ENCODE measurements at regions not wholly inside any gene's neighbourhood (a gene's known extent, or its start where the extent isn't known, plus 50 kb on each side); places are given as distances from the start of the nearest gene placed in this dataset.

DNA sequence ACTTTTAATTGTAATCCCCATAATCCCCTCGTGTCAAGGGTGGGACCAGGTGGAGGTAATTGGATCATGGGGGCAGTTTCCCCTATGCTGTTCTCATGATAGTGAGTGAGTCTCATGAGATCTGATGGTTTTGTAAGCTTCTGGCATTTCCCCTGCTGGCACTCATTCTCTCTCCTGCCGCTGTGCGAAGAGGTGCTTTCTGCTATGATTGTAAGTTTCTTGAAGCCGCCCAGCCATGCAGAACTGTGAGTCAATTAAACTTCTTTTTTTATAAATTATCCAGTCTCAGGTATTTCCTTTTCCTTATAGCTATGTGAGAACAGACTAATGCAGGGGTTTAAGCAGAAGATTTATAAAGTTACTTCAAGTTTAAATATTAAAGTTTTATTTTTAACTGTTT is 655.2 kb downstream of the EPHA4 start:
- DNase-seq (ENCODE audit: low spot score), result no peak

DNA sequence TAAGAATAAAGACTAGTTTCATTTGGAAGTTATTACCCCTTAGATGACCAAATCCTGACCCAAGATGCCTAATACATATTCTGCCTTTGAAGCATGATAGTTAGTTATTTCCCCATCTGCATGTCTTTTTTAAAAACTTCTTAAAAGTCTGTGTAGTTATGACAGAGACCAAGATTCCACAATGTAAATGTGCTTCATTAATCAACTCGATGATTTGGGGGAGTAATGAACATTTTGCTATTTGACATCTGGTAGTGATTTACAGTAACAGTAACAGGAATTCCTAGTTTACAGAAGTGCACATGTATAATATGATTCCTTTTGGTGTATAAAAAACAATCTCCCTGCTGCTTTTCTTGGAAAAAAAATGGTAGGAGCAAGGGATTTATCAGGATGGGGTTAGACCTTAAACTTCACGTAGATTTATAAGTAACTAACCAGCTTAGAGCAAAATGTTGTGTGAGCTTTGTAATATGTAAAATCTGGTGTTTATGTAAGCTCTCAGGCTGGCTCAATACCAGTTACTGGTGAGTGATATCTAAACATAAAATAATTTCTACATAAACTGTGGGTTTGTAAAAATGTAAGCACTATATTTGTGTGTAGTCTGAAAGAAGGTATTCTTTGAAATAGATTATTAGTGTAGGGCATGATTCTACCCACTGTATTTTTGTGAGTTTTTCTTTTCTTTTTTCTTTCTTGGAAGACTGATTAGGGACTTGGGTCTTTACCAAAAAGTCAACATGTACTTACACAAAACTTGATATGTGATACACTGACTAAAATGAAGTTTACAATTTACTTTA is 641.6 kb downstream of the EPHA4 start:
- DNase-seq (ENCODE audit: low spot score), result no peak

DNA sequence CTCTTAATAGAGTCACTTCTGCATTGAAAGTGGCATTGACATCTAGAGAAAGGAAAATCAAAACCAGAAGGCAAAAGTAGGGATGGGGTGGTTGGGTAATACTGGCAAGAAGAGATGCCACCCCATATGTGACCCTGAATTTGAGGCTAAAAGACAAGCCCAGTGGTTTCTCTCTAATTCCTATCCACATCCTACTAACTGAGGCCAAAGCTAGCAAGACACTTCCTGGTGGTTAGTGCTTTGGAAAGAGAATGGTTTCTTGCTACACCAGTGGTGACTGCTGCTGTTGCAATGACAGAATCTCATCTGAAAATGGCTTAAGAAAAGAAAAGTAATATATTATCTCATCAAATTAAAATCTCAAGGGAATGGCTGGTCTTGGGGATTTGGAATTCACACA is 640.6 kb downstream of the EPHA4 start:
- no peak for DNase-seq (ENCODE audit: low spot score)

DNA sequence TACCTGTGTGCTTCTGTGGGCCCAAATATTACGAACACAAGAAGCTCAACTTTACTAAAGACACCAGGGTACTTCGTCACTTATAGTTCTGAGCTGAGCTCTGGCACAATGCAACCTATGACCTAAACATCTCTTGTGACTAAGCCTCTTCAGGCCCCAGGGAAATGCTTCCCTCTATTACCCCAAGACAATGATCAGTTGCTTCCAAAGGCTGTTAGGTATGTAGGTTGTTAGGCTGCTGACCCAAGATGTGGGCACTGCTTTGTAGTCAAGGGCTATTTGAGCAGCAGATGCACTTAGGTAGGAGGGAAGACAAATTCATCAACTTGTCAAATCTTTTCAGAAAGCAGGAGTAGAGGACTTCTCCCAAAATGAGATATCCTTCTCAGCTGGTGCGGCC is 640.1 kb downstream of the EPHA4 start:
- no peak for DNase-seq (ENCODE audit: low spot score)

DNA sequence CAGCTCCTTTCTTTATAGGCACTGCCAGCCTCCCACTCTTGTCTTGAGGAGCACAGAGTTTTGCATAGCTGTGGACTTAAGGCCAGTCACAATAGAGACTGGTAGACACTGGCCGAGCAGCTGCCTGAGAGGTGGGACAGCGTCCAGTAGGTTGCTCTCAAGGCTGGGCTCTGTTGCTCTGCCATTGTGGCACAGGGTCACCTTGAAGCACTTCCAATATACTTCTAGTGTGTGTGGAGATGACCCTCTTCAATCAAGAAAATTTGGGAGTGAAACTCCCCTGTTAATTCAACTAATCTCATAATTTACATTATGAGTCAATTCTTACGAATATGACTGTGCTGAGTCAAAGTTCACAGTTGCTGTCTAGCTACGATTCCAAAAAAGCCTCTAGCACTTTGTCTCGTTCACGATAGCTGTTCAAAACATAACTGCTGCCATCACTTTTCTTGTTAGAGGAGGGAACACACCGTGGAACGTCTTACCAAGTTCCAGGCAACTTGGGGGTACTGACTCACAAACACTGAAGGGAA is 636.2 kb downstream of the EPHA4 start:
- no peak for DNase-seq (ENCODE audit: low spot score)

DNA sequence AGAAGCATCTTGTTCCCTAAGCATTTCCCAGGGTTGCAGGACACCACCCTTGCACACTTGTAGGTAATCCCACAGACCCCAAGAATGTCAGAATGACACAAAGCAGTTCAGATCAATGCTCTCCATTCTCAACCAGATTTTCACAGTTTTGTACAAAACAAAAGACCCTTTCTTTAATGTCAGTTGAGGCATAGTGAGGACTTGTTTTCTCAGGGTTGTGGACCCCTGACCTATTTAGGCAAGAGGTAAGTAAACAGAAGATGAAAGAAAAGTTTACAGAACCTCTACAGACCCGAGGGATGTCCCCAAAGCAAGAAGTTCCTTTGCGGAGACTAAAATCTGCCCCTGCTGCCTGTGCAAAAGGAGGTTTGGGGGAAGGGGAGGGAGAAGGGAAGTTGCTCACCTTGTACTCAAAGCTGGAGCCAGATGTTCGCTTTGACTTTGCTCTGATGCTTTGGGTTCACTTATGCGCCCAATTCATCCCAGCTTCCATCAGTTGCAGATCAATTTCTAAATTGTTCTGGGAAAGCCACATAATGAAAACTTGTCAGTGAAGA is 635.4 kb downstream of the EPHA4 start:
- no peak for DNase-seq (ENCODE audit: low spot score)

DNA sequence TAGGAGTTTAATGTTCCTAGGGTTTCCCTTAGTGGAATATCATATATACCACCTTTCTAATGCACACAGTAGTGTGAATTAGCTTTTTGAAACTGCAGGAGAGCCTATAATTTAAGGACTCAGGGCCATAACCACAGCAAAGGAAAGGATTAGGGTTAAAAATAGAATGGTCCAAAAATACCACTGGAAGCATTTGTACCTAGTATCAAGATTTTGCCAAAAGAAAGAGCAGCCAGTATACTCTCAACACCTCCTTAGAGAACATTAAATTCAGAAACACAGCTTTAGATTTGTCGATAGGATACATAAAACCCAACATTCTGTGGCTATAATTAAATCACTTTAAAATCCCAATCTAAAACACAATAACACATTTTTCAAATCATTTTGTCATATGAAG is 634.9 kb downstream of the EPHA4 start:
- DNase-seq (ENCODE audit: low spot score), result no peak

DNA sequence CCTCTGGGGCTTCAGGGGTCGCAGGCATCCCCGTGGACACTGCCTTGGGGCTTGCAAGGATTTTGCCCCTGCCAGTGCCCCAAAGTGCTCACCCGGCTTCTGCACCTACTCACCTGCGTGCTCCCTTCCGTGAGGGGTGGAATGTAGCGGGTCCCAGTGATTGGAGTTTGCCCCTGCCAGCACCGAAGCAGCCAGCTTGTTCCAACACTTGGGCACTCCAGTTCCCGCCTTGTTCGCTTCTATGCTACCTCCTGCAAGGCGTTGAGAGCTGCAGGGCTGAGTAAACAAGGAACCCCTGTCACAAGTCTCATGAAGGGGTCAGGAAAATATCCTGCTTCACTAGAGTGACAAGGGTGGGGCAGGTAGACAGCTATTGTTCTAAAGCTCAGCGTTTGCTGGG is 631.5 kb downstream of the EPHA4 start:
- DNase-seq (ENCODE audit: low spot score), result no peak

DNA sequence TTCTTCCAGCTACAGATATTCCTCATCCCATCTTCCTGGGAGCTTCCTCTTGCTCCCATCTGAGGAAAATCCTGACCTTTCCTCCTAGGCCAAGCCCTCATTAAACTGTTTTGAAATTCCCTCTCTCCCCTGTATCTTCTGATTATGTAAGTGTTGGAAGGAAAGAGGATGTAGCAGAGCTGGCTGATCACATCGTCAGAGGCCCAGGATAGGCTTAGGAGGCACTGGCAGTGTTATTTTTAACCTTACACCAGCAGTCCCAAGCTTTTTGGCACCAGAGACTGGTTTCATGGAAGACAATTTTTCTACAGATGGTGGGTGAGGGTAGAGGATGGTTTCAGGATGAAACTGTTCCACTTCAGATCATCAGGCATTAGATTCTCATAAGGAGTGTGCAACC is 630.4 kb downstream of the EPHA4 start:
- no peak for DNase-seq (ENCODE audit: low spot score)

DNA sequence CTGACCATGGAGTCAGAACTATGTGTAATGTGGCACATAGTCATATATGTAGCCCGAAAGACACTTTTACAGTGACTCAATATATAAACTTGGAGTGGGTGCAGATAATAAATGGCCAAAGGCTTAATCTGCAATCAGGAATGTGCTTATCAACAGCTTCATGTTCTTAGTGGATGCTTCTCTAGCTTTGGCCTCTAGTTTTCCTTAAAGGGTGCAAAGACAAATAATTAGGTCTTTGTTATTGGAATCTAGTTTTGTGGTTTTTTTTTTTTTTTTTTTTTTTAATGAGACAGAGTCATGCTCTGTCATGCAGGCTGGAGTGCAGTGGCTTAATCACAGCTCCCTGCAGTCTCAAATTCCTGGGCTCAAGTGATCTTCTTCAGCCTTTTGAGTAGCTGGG is 625.6 kb downstream of the EPHA4 start:
- DNase-seq (ENCODE audit: low spot score), result no peak

DNA sequence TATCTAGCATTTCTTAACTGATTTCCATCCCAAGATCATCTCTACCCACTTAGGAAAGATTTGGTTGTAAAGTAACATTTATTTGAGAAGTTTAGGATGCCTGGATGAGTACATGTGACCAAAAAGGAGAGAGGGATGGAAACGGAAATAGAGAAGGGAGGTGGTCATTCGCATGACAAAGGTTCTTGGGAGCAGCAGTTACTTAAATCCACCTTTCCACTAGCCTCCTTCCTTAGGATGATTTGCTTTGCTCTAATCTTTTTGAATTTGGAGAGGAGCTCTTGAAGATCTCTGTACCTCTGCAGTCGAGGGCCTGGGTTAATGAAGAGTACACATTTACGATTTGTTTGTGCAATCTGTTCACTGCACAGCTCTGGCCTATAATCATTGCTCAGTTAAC is 623.5 kb downstream of the EPHA4 start:
- no peak for DNase-seq (ENCODE audit: low spot score)

DNA sequence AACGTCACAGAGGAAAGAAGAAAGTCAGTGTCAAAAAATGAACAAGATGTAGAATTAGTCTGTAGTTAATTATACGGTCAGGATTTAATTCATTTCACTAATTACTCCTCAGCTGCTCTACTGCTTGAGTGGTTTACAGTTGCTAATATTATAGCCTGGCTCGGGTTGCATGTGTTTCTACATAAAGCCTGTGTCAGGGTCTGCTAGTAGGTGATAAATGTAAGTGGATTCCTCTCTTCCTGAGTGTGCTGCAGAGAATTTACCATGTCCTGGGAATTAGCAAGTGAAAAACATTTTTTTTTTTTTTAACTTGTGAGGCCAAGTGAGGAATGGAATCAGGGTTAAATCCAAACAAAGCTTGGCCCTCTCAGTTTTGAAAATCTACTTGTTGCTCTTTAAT is 622.6 kb downstream of the EPHA4 start:
- no peak for DNase-seq (ENCODE audit: low spot score)

DNA sequence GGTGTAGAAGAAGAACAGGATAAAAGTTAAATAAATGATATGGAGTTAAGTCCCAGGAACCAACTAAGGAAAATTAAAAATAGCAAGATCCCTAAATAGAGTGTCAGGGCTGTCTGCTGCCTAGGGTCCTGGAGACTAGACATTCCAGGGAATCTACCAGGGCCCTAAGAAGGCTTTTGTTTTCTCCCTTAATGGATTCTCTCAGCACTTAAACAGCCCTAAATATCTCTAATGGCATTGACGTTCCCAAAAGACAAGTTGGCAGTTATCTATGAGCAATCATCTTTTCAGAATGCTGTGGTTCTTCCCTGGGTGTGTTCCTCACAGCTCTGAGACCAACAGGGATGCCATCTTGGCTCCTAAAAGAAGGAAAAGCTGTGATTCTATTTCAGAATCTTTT is 616.3 kb downstream of the EPHA4 start:
- DNase-seq (ENCODE audit: low spot score), result no peak

DNA sequence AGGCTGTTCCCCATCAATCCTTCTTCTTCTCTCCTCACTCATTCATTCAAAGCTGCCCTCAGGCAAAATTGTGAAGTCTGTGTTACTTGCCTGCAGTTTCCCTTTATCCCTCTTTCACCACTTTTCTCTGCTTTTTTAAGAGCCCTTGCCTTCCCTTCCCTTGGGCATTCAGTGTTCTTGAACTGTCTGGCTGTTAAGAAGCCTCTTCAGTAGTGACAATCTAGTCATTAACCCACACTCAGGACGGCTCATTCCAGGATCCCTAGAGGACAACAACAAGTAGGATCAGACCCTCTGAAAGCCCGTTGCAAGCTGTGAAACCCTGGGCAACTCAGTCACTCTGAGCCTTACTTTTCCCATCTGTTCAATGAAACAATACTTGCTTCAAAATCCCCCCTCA is 615.7 kb downstream of the EPHA4 start:
- no peak for DNase-seq (ENCODE audit: low spot score)

DNA sequence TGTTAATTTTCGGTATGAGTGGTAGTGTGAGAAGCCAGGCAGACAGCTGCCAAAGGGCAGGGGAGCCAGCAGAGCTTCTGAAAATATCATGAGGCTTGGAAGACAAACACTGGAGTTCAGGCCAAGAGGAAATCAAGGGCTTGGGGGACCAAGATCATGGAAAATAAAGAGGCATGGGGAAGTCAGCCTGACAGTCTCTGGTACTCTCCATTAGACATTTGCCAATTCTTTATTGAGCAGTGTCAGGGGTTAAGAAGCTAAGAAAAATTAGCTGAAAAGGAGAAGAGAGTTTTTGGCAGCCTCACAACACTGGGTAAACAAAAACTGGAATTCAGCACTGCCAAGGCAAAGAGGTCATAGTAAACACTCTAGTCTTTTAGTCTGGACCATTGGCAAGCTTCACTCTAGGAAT is 612.7 kb downstream of the EPHA4 start:
- DNase-seq (ENCODE audit: low spot score), result no peak

DNA sequence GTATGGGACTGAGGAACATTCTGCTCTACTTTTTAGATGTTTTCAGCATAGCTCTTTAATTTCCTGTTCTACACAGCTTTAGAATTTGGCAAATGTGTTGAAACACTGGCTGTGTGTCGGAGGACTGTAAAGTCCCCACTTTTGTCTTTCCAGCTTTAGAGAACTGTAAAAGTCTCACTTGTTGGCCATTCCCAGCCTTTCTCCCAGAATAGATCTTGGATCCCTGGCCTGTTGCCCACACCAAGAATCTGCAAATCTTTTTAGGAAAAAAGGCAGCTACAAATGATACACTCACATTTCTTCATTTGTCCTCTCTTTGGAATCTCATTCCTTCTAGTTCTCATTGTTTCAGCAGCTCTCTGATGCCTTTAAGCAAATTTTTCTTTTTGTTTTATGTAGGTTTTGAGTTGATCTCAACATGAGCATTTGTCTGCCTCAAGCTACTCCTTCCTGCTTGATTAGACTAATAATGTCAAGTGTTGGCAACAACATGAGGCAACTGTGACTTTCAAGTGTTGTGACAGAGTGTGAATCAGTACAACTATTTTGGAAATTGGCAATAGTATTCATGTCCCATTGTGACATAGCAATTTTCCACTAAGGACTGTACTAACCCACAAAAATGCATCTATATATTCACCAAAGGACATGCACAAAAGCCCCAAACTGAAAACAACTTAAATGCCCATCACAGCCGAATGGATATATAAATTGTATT is 610.8 kb downstream of the EPHA4 start:
- DNase-seq (ENCODE audit: low spot score), result no peak

DNA sequence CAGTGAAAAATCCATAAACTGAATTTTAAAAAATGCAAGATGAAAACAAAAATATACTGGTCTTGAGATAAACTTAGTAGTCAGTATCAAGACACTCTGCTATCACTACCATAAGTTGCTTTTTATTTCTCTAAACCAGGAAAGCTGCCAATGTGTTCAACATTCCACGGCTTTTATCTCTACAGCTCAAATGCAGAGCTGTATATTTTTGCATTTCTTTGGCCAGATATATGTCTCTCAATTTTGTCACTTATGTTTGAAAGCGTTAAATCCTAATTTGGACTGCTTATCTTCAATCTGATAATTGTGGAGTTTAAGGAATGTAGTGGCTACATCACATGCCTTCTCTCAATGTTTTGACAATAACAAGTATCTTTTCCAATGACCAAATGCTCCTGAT is 609.5 kb downstream of the EPHA4 start:
- no peak for DNase-seq (ENCODE audit: low spot score)

DNA sequence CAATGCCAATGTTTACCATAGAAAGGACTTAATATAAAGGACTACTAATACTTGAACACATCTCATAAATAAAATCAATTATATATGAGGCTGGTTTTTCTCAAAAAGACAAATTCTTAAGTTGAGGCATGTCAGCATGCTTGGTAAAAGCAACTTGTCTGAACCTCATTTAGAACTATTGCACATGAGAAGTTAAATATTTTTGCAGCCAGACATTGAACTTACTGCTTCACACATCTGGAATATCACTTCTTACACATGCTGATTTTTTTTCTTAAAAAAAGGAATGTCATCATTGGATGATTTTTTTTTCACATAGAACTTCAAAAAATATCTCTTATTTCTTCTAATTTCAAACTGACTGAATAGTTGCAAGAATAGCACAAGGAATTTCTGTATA is 609.0 kb downstream of the EPHA4 start:
- no peak for DNase-seq (ENCODE audit: low spot score)

DNA sequence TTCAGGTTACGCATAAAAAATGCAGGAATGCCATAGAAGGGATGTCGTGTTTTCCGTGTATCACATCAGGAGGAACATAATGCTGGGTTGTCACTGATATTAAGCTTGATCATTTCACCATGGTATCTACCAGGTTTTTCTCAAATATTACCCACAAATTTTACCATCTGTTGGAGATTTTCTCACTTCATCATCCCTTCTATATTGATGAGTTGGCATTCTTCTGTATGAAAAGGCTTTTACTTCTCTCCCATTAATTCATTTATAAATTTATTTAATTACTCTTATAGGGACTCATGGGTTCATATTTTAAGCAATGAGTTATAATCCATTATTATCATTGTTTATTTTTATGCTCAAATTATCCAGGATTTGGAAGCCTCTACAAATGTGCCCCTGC is 608.2 kb downstream of the EPHA4 start:
- no peak for DNase-seq (ENCODE audit: low spot score)

DNA sequence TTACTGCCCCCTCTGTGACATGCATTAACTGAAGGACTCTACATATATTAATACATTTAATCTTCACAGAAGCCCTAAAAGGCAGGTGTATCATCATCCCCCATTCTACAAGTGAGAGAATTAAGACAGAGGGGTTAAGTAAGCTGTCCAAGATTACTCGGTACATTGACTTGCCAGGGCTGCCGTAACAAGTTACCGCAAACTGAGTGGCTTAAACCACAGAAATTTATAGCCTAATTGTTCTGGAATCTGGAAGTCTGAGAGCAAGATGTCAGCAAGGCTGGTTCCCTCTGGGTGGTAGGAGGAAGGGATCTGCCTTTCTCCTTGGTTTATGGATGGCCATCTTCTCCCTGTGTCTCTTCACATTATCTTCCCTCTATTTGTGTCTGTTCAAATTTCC is 605.5 kb downstream of the EPHA4 start:
- peak; percentile 8 for DNase-seq (ENCODE audit: low spot score)

DNA sequence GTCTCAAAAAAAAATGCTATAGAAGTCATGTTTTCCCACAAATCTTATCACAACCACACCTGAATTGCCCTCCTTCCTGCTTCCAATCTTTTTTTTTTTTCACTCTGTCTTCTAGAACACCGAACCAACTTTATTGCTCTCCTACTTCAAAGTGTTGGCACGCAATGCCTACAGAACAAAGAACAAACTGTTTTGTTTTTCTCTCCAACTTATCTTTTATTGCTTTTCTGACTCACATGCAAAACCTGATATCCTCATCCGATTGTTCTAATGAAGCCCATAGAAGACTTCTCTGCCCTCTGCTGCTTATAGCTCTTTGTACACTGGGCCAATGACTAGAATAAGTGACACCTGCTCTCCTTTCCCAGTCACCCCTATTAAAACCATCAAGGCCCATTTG is 602.8 kb downstream of the EPHA4 start:
- DNase-seq (ENCODE audit: low spot score), result peak; percentile 17

DNA sequence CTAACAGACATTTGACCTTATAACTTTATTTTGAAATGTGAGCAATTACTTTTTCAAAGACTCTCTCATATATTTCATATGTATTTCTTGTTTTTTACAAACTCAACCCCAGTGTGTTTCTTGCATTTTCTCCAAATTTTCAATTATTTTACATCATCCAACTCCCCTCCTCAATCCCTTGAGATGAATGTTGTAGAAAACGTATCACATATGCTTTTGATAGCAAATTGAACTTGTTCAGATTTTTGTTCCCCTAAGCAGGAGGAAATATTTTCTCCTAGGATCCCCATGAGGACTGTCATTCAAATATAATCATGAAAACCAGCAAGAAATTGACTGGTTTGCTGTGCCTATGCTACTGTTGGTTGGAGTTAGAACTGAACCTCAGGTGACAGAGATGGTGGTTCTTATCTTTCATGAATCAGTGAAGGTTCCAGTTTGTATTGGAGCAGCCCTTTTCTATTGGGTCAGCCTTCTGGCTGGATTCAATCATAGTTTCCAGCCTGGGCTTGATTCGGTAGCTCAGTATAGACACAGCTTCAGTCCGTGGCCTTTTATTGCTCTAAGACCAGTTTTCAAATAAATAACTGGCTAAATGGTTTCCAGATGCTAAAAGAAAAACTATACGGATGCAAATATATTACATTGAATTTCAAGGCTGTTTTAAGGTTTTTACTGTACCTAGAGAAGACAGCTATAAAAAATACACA is 591.0 kb downstream of the EPHA4 start:
- DNase-seq (ENCODE audit: low spot score), result no peak

DNA sequence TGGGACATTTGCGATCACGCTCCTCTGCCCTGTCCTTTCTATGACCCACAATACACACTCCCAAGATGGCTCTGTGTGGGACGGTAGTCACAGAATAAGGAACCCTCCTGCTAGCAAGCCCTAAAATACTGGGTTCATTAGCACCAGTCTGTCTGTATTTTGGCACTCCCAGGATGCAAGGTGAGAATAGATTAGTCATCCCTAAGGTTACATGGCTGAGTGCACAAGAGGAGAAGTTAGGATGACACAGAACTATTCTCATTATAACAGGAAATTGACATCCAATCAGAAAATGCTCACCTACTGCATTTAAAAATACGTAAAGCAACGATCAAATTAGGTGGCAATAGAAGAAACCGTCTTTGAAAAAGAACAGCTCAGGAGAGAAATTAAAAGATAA is 590.2 kb downstream of the EPHA4 start:
- no peak for DNase-seq (ENCODE audit: low spot score)
